CD4-positive, alpha-beta T cell treated with Interleukin-17A for 1 hour (primary cell): ENCODE measurements at regions not wholly inside any gene's neighbourhood (a gene's known extent, or its start where the extent isn't known, plus 50 kb on each side); places are given as distances from the start of the nearest gene placed in this dataset.

ENCODE experiments used
- DNase-seq: peaks from one replicate; pipeline ENCODE4 v3.0.0-alpha.2; 2020

- no peak for DNase-seq
Measured at GRCh38 chr1:195158091-195158490, 1450.1 kb downstream of the KCNT2 start.

- no peak for DNase-seq
Measured at GRCh38 chr1:195153107-195153506, 1455.1 kb downstream of the KCNT2 start.

- no peak for DNase-seq
Measured at GRCh38 chr1:195150768-195151167, 1457.5 kb downstream of the KCNT2 start.

GRCh38 chr1:195141294-195141693, 1466.9 kb downstream of the KCNT2 start:
- no peak for DNase-seq

GRCh38 chr1:195130598-195130997, 1477.6 kb downstream of the KCNT2 start:
- no peak for DNase-seq

- no peak for DNase-seq
Measured at GRCh38 chr1:195122497-195122896, 1485.7 kb downstream of the KCNT2 start.

GRCh38 chr1:195113471-195113870, 1494.8 kb downstream of the KCNT2 start:
- DNase-seq, result no peak

GRCh38 chr1:195105773-195106172, 1502.5 kb downstream of the KCNT2 start:
- no peak for DNase-seq

GRCh38 chr1:195105281-195105680, 1503.0 kb downstream of the KCNT2 start:
- no peak for DNase-seq

GRCh38 chr1:195097316-195097715, 1510.9 kb downstream of the KCNT2 start:
- no peak for DNase-seq

- no peak for DNase-seq
Measured at GRCh38 chr1:195096051-195096521, 1512.2 kb downstream of the KCNT2 start.

- no peak for DNase-seq
Measured at GRCh38 chr1:195085196-195085595, 1523.0 kb downstream of the KCNT2 start.

GRCh38 chr1:195082183-195082582, 1526.1 kb downstream of the KCNT2 start:
- DNase-seq, result no peak

GRCh38 chr1:195076682-195077081, 1531.6 kb downstream of the KCNT2 start:
- DNase-seq, result no peak

GRCh38 chr1:195075973-195076372, 1532.3 kb downstream of the KCNT2 start:
- no peak for DNase-seq

- DNase-seq, result no peak
Measured at GRCh38 chr1:195071461-195071860, 1536.8 kb downstream of the KCNT2 start.

GRCh38 chr1:195065437-195065836, 1542.8 kb downstream of the KCNT2 start:
- DNase-seq, result no peak

GRCh38 chr1:195064358-195064757, 1543.9 kb downstream of the KCNT2 start:
- no peak for DNase-seq

- no peak for DNase-seq
Measured at GRCh38 chr1:195054217-195054687, 1554.0 kb downstream of the KCNT2 start.

- peak; percentile 1 for DNase-seq
Measured at GRCh38 chr1:195053478-195053877, 1554.8 kb downstream of the KCNT2 start.

GRCh38 chr1:195047772-195048171, 1560.5 kb downstream of the KCNT2 start:
- no peak for DNase-seq

- no peak for DNase-seq
Measured at GRCh38 chr1:195045072-195045471, 1563.2 kb downstream of the KCNT2 start.

- DNase-seq, result no peak
Measured at GRCh38 chr1:195030793-195031192, 1577.4 kb downstream of the KCNT2 start.

GRCh38 chr1:195026792-195027191, 1581.4 kb downstream of the KCNT2 start:
- no peak for DNase-seq

- DNase-seq, result no peak
Measured at GRCh38 chr1:195019385-195019784, 1588.9 kb downstream of the KCNT2 start.

- DNase-seq, result no peak
Measured at GRCh38 chr1:195012995-195013394, 1595.2 kb downstream of the KCNT2 start.
